MCF 10A (cell line): ENCODE measurements at regions not wholly inside any gene's neighbourhood (a gene's known extent, or its start where the extent isn't known, plus 50 kb on each side); places are given as distances from the start of the nearest gene placed in this dataset.

Source experiments
- BruUV-seq: library from RNA; stranded (reverse); fragments of 400-500 nt; replicated peaks from 2 replicates; lab custom pipeline; 2021; lab: Mats Ljungman, UMichigan
- CTCF ChIA-PET: fragments of 300-600 bp; sonication (Branson Sonifier 250); formaldehyde crosslinking; extraction: SDS; loops from one replicate; lab custom pipeline; 2021; ENCODE audit warnings: antibody characterized with exemption, inconsistent platforms; lab: Yijun Ruan, JAX
- POLR2A ChIA-PET: fragments of 300-600, 350-650 bp; sonication (Branson Sonifier 250); formaldehyde crosslinking; extraction: SDS; loops from one replicate; lab custom pipeline; 2020; ENCODE audit warnings: antibody characterized with exemption, inconsistent platforms; lab: Yijun Ruan, JAX
- DNase-seq: peaks from one replicate; pipeline ENCODE4 v3.0.0-alpha.2; 2018; ENCODE audit not compliant: unreplicated experiment
- H3K27ac Mint-ChIP-seq: one replicate; pipeline ENCODE4 v1.8.0; 2022; ENCODE audit warnings: mild to moderate bottlenecking, low read depth, mixed read lengths; ENCODE audit not compliant: unreplicated experiment
- H3K27me3 Mint-ChIP-seq: one replicate; pipeline ENCODE4 v1.8.0; 2022; ENCODE audit warnings: mixed read lengths; ENCODE audit not compliant: insufficient read depth, unreplicated experiment
- H3K36me3 Mint-ChIP-seq: one replicate; pipeline ENCODE4 v1.8.0; 2022; ENCODE audit warnings: mild to moderate bottlenecking, moderate library complexity, mixed read lengths; ENCODE audit not compliant: insufficient read depth, unreplicated experiment
- H3K4me1 Mint-ChIP-seq: one replicate; pipeline ENCODE4 v1.8.0; 2022; ENCODE audit warnings: mixed read lengths; ENCODE audit not compliant: insufficient read depth, unreplicated experiment
- H3K4me3 Mint-ChIP-seq: one replicate; pipeline ENCODE4 v1.8.0; 2022; ENCODE audit warnings: mild to moderate bottlenecking, moderate library complexity, mixed read lengths; ENCODE audit not compliant: unreplicated experiment
- H3K9me3 Mint-ChIP-seq: one replicate; pipeline ENCODE4 v1.8.0; 2022; ENCODE audit warnings: mixed read lengths; ENCODE audit not compliant: unreplicated experiment
- CTCF ChIP-seq: fragments of 200-600 bp; IDR thresholded peaks from one replicate; pipeline ENCODE4 v1.8.0; 2022; ENCODE audit warnings: antibody characterized with exemption, mild to moderate bottlenecking; ENCODE audit not compliant: unreplicated experiment
- intact Hi-C: fragments of 100-400 bp; cut with micrococcal nuclease; formaldehyde crosslinking; loops from 2 replicates; pipeline ENCODE4 v1.14.1; 2022

- H3K4me1 Mint-ChIP-seq, result no peaks in the 10 kb centered on the region
- H3K9me3 Mint-ChIP-seq, result no peaks in the 10 kb centered on the region
- POLR2A ChIA-PET, result no interaction called here
- no peak overlapping the region for H3K4me3 Mint-ChIP-seq
- DNase-seq, result no peak
- BruUV-seq, result no TSS peak
- no peak for TF ChIP-seq CTCF
- intact Hi-C loops, result no loop called here
- H3K27me3 Mint-ChIP-seq, result peaks cover 42% of the 10 kb centered on the region
- H3K27ac Mint-ChIP-seq, result no peak overlapping the region
- no peaks in the 10 kb centered on the region for H3K36me3 Mint-ChIP-seq
- CTCF ChIA-PET, result interaction anchor here (1.2 kb wide), 1 partner anchor 668 kb away, joined by 4 read pairs; no protein-coding TSS in a partner anchor
Measured at GRCh38 chr2:236359426-236360045, 95.3 kb upstream of the ASB18 start.

GRCh38 chr2:236360496-236360895 is 96.3 kb upstream of the ASB18 start:
- DNase-seq, result no peak
- TF ChIP-seq CTCF, result no peak
- POLR2A ChIA-PET, result no interaction called here
- intact Hi-C loops, result no loop called here
- H3K4me3 Mint-ChIP-seq, result no peak overlapping the region
- H3K9me3 Mint-ChIP-seq, result no peaks in the 10 kb centered on the region
- CTCF ChIA-PET, result interaction anchor here (0.7 to 1.9 kb wide), 3 partner anchors 17 to 669 kb away, joined by 3 to 4 read pairs (median 4); no protein-coding TSS in a partner anchor
- no peaks in the 10 kb centered on the region for H3K36me3 Mint-ChIP-seq
- no TSS peak for BruUV-seq
- no peak overlapping the region for H3K27ac Mint-ChIP-seq
- no peaks in the 10 kb centered on the region for H3K4me1 Mint-ChIP-seq
- H3K27me3 Mint-ChIP-seq, result peaks cover 51% of the 10 kb centered on the region

GRCh38 chr2:236363711-236364277 is 99.6 kb upstream of the ASB18 start:
- no peak for DNase-seq
- H3K9me3 Mint-ChIP-seq, result no peaks in the 10 kb centered on the region
- TF ChIP-seq CTCF, result no peak

GRCh38 chr2:236365258-236366048 is 101.2 kb upstream of the ASB18 start:
- POLR2A ChIA-PET, result no interaction called here
- intact Hi-C loops, result no loop called here
- Mint-ChIP-seq H3K4me3 (no peak overlapping the region), H3K4me1 (no peaks in the 10 kb centered on the region), H3K27ac (no peak overlapping the region), H3K27me3 (peaks cover 99% of the 10 kb centered on the region), H3K36me3 (no peaks in the 10 kb centered on the region), H3K9me3 (no peaks in the 10 kb centered on the region)
- no peak for DNase-seq
- no TSS peak for BruUV-seq
- no peak for TF ChIP-seq CTCF
- CTCF ChIA-PET, result no interaction called here

More at GRCh38 chr2:236363711-236364277, 99.6 kb upstream of the ASB18 start:
- ChIA-PET POLR2A (no interaction called here), CTCF (no interaction called here)
- no TSS peak for BruUV-seq
- intact Hi-C loops, result no loop called here
- H3K36me3 Mint-ChIP-seq, result no peaks in the 10 kb centered on the region
- H3K4me1 Mint-ChIP-seq, result no peaks in the 10 kb centered on the region
- no peak overlapping the region for H3K4me3 Mint-ChIP-seq
- peaks cover 84% of the 10 kb centered on the region for H3K27me3 Mint-ChIP-seq
- H3K27ac Mint-ChIP-seq, result no peak overlapping the region
